ENCODE measurements at regions not wholly inside any gene's neighbourhood (a gene's known extent, or its start where the extent isn't known, plus 50 kb on each side); places are given as distances from the start of the nearest gene placed in this dataset.

GRCh38 chr1:81224222-81224621 is 576.5 kb upstream of the ADGRL2 start:
- DNase-seq (ENCODE audit: low read depth in 1 of 2, low spot score in 2 of 2) (no peak), FAIRE-seq (no peak)
- no peak overlapping the region for H4K91ac ChIP-seq (replicated peaks; ENCODE audit: insufficient read length, low read length)
- no peak overlapping the region for H3K4ac ChIP-seq (replicated peaks; ENCODE audit: insufficient read length, low read depth, low read length)
- no peak overlapping the region for H4K8ac ChIP-seq (ENCODE audit: extremely low read depth, insufficient read depth, low read length)
- no peak overlapping the region for H3K23ac ChIP-seq (ENCODE audit: insufficient read length)
- H3K27ac ChIP-seq (ENCODE audit: low read depth, low read length), result no peak overlapping the region
- H2BK20ac ChIP-seq (ENCODE audit: low read length), result no peak overlapping the region
- no peak overlapping the region for H3K18ac ChIP-seq (ENCODE audit: extremely low read depth, low read length)
- no peak overlapping the region for H4K5ac ChIP-seq (ENCODE audit: insufficient read length, low read depth, low read length)
- H3K9me3 ChIP-seq (ENCODE audit: insufficient read depth in 2 of 2, low read depth in 1 of 2, low read length in 1 of 2), result no peaks in the 10 kb centered on the region
- H2BK15ac ChIP-seq (ENCODE audit: low read length), result no peak overlapping the region
- H3K36me3 ChIP-seq (ENCODE audit: control insufficient read depth in 2 of 4, insufficient read depth in 4 of 4, low read length in 3 of 4), result no peaks in the 10 kb centered on the region
- H2BK5ac ChIP-seq (ENCODE audit: low read depth, low read length), result no peak overlapping the region
- H3K56ac ChIP-seq (replicated peaks; ENCODE audit: insufficient read length, low read depth, low read length), result no peak overlapping the region
- no peaks in the 10 kb centered on the region for H3K79me2 ChIP-seq (ENCODE audit: control insufficient read depth in 1 of 2, insufficient read depth in 2 of 2, low read length in 2 of 2)
- H2BK12ac ChIP-seq (ENCODE audit: low read depth, low read length), result no peak overlapping the region
- H3K4me1 ChIP-seq (replicated peaks in 1 of 4; ENCODE audit: control insufficient read depth in 3 of 4, insufficient read depth in 4 of 4, low read length in 3 of 4), result peaks cover 0 to 8% (median 3%) of the 10 kb centered on the region in 4 experiments; a peak in 2 of 7 replicates
- no peak overlapping the region for H2BK120ac ChIP-seq (replicated peaks; ENCODE audit: low read depth, low read length)
- no peak overlapping the region for H3K9ac ChIP-seq (replicated peaks in 1 of 4; ENCODE audit: extremely low read depth in 1 of 4, low read depth in 3 of 4, low read length in 3 of 4)
- no peak overlapping the region for H3K4me3 ChIP-seq (ENCODE audit: extremely low read depth in 1 of 4, insufficient read depth in 2 of 4, low read depth in 3 of 4, low read length in 4 of 4)
- no peaks in the 10 kb centered on the region for H3K23me2 ChIP-seq (ENCODE audit: low read depth, low read length)
- no peak overlapping the region for H3K14ac ChIP-seq (ENCODE audit: insufficient read length)
- 0 out of 2 replicates have a peak, but pooled peaks cover 2% of the 10 kb centered on the region for H3K79me1 ChIP-seq (ENCODE audit: low read depth, low read length)
- no peak overlapping the region for H2AFZ ChIP-seq (ENCODE audit: low read length)
- no peak overlapping the region for H2AK5ac ChIP-seq (ENCODE audit: low read depth, low read length)
- CTCF ChIA-PET (ENCODE audit: partially characterized antibody), result interaction anchor here (1.2 to 2.6 kb wide), 2 partner anchors 10 to 190 kb away, joined by 3 to 10 read pairs; no protein-coding TSS in a partner anchor
- H4K20me1 ChIP-seq (replicated peaks in 1 of 2; ENCODE audit: control insufficient read depth in 1 of 2, insufficient read depth in 2 of 2, low read length in 2 of 2), result no peaks in the 10 kb centered on the region
- no peaks in the 10 kb centered on the region; a peak in 1 of 7 replicates for H3K27me3 ChIP-seq (replicated peaks in 1 of 4; ENCODE audit: control insufficient read depth in 3 of 4, extremely low read depth in 1 of 4, insufficient read depth in 3 of 4, low read length in 3 of 4)
- no peak overlapping the region for H3K4me2 ChIP-seq (ENCODE audit: insufficient read depth in 1 of 2, low read depth in 2 of 2, low read length in 2 of 2)
- POLR2A ChIA-PET (ENCODE audit: partially characterized antibody), result no interaction called here
- TF ChIP-seq GABPA (IDR thresholded peaks at IDR 0.05; ENCODE audit: borderline replicate concordance, insufficient read depth, low read length) (no peak), ATF2 (IDR thresholded peaks at IDR 0.05; ENCODE audit: low read length) (no peak), POLR2A (IDR thresholded peaks at IDR 0.05; ENCODE audit: control extremely low read depth in 1 of 2, low read depth in 2 of 2, low read length in 2 of 2) (no peak), EP300 (IDR thresholded peaks at IDR 0.05; ENCODE audit: borderline replicate concordance in 1 of 2, low read depth in 2 of 2, low read length in 2 of 2) (no peak), CBX8 (IDR thresholded peaks at IDR 0.05; ENCODE audit: borderline replicate concordance, low read depth, low read length) (no peak), USF2 (IDR thresholded peaks at IDR 0.05; ENCODE audit: low read length) (no peak), YY1 (IDR thresholded peaks at IDR 0.05; ENCODE audit: low read depth, low read length) (no peak), RNF2 (IDR thresholded peaks at IDR 0.05; ENCODE audit: borderline replicate concordance, low read depth, low read length, missing control alignments, poor library complexity, severe bottlenecking) (no peak), JUND (IDR thresholded peaks at IDR 0.05; ENCODE audit: low read length) (no peak), BACH1 (IDR thresholded peaks at IDR 0.05; ENCODE audit: low read length) (no peak), TBP (IDR thresholded peaks at IDR 0.05; ENCODE audit: low read depth, low read length) (no peak), RAD21 (IDR thresholded peaks at IDR 0.05 in 1 of 2, conservative IDR thresholded peaks at IDR 0.05 in 1 of 2; ENCODE audit: low read depth in 2 of 2, low read length in 2 of 2) (no peak)

Measured in H1 (cell line).